ENCODE measurements at regions not wholly inside any gene's neighbourhood (a gene's known extent, or its start where the extent isn't known, plus 50 kb on each side); places are given as distances from the start of the nearest gene placed in this dataset.

- no peak for TF ChIP-seq CTCF (IDR thresholded peaks at IDR 0.05)
- no peak for TF ChIP-seq POLR2A (IDR thresholded peaks at IDR 0.05)
Observed at GRCh38 chr19:28294395-28294794, 918.6 kb downstream of the UQCRFS1 start.
